PC-3 (cell line): ENCODE measurements at regions not wholly inside any gene's neighbourhood (a gene's known extent, or its start where the extent isn't known, plus 50 kb on each side); places are given as distances from the start of the nearest gene placed in this dataset.
"Not testable (repeated sequence)": the region's sequence is repeated elsewhere in the genome, so short reads cannot be mapped to it uniquely, and the experiment has no call there.

Source experiments
- ATAC-seq: fragments of 200-7000 bp; cut with Tn5 transposase; 2 replicates; pipeline ENCODE4 v1.9.1; 2020; ENCODE audit warnings: mild to moderate bottlenecking, moderate library complexity
- BruUV-seq: library from RNA; stranded (reverse); fragments of 400-500 nt; replicated peaks from 2 replicates; lab custom pipeline; 2021; lab: Mats Ljungman, UMichigan
- CTCF ChIA-PET: fragments of 300-600 bp; sonication (Branson Sonifier 250); formaldehyde crosslinking; loops from one replicate; lab custom pipeline; 2022; ENCODE audit warnings: antibody characterized with exemption; lab: Charles Lee
- POLR2A ChIA-PET: fragments of 300-600 bp; sonication (Branson Sonifier 250); formaldehyde crosslinking; loops from one replicate; lab custom pipeline; 2022; ENCODE audit warnings: antibody characterized with exemption; ENCODE audit not compliant: unreplicated experiment; lab: Charles Lee
- DNase-seq: peaks from one replicate; pipeline ENCODE4 v3.0.0-alpha.2; 2015
- H2AFZ ChIP-seq: fragments of 300-600 bp; sonication (generic); 2 replicates; pipeline ENCODE4 v1.6.0; 2016; ENCODE audit warnings: antibody characterized with exemption, low read length
- H3F3A ChIP-seq: fragments of 300-600 bp; sonication (generic); one replicate; pipeline ENCODE4 v1.6.0; 2017; ENCODE audit warnings: antibody characterized with exemption, low read length, control low read depth, mild to moderate bottlenecking; ENCODE audit not compliant: unreplicated experiment
- H3K27ac ChIP-seq: fragments of 300-600 bp; sonication (generic); 2 replicates; pipeline ENCODE4 v1.5.1; 2016; ENCODE audit warnings: mild to moderate bottlenecking, low read length
- H3K27me3 ChIP-seq: fragments of 300-600 bp; sonication (generic); 2 replicates; pipeline ENCODE4 v1.6.1; 2016; ENCODE audit warnings: low read length, mixed read lengths
- H3K36me3 ChIP-seq: fragments of 300-600 bp; sonication (generic); 2 replicates; pipeline ENCODE4 v1.6.1; 2016; ENCODE audit warnings: low read depth, mixed run types, low read length, mixed read lengths
- H3K4me1 ChIP-seq: fragments of 300-600 bp; sonication (generic); 2 replicates; pipeline ENCODE4 v1.5.1; 2016; ENCODE audit warnings: low read length; ENCODE audit not compliant: insufficient read depth
- H3K4me2 ChIP-seq: fragments of 300-600 bp; sonication (generic); 2 replicates; pipeline ENCODE4 v1.6.0; 2016; ENCODE audit warnings: low read length
- H3K4me3 ChIP-seq: fragments of 300-600 bp; sonication (generic); 2 replicates; pipeline ENCODE4 v1.5.1; 2016; ENCODE audit warnings: mild to moderate bottlenecking, low read length, mixed read lengths
- H3K79me2 ChIP-seq: fragments of 300-600 bp; sonication (generic); 2 replicates; pipeline ENCODE4 v1.6.1; 2017; ENCODE audit warnings: low read length, mixed read lengths
- H3K9ac ChIP-seq: fragments of 300-600 bp; sonication (generic); 2 replicates; pipeline ENCODE4 v1.6.0; 2016; ENCODE audit warnings: mild to moderate bottlenecking, low read length
- H3K9me2 ChIP-seq: fragments of 300-600 bp; sonication (generic); replicated peaks from 2 replicates; pipeline ENCODE4 v1.6.1; 2016; ENCODE audit warnings: mixed run types, low read length, mixed read lengths
- H3K9me3 ChIP-seq: fragments of 300-600 bp; sonication (generic); 2 replicates; pipeline ENCODE4 v1.6.1; 2016; ENCODE audit warnings: low read length, mixed read lengths
- H4K20me1 ChIP-seq: fragments of 300-600 bp; sonication (generic); 2 replicates; pipeline ENCODE4 v1.6.1; 2016; ENCODE audit warnings: low read length, mixed read lengths
- CTCF ChIP-seq: fragments of 300-600 bp; sonication (generic); conservative IDR thresholded peaks from 2 replicates; pipeline ENCODE4 v1.5.1; 2017; ENCODE audit warnings: antibody characterized with exemption, low read depth, mild to moderate bottlenecking, low read length
- EZH2 ChIP-seq: fragments of 300-600 bp; sonication (generic); IDR thresholded peaks from one replicate; pipeline ENCODE4 v1.6.1; 2017; ENCODE audit warnings: antibody characterized with exemption, mild to moderate bottlenecking, low read length; ENCODE audit not compliant: unreplicated experiment
- EZH2phosphoT487 ChIP-seq: fragments of 300-600 bp; sonication (generic); IDR thresholded peaks from 2 replicates; pipeline ENCODE4 v1.6.1; 2018; ENCODE audit warnings: mild to moderate bottlenecking, antibody characterized with exemption, low read length, borderline replicate concordance
- intact Hi-C: fragments of 100-400 bp; cut with micrococcal nuclease; formaldehyde crosslinking; loops from 2 replicates; pipeline ENCODE4 v1.9.0; 2023

GRCh38 chr3:68664276-68664675 is 268.1 kb downstream of the TAFA4 start:
- no peaks in the 10 kb centered on the region for H3K9me2 ChIP-seq
- DNase-seq (no peak), ATAC-seq (no peak)
- no peak overlapping the region for H2AFZ ChIP-seq
- H3K9ac ChIP-seq = no peak overlapping the region
- no peak overlapping the region for H3K27ac ChIP-seq
- no peaks in the 10 kb centered on the region for H4K20me1 ChIP-seq
- H3K27me3 ChIP-seq = no peaks in the 10 kb centered on the region
- H3K4me1 ChIP-seq = no peaks in the 10 kb centered on the region
- H3K9me3 ChIP-seq = no peaks in the 10 kb centered on the region
- no peaks in the 10 kb centered on the region for H3K79me2 ChIP-seq
- CTCF ChIA-PET = no interaction called here
- POLR2A ChIA-PET = no interaction called here
- TF ChIP-seq CTCF (no peak), EZH2 (no peak), EZH2phosphoT487 (no peak)
- no peaks in the 10 kb centered on the region for H3F3A ChIP-seq
- H3K4me3 ChIP-seq = no peak overlapping the region
- H3K36me3 ChIP-seq = no peaks in the 10 kb centered on the region
- intact Hi-C loops = no loop called here
- no peak overlapping the region for H3K4me2 ChIP-seq
- no TSS peak for BruUV-seq

- ChIA-PET POLR2A (no interaction called here), CTCF (no interaction called here)
- Histone ChIP-seq H3K4me3 (no peak overlapping the region), H3K9me2 (no peaks in the 10 kb centered on the region), H3F3A (no peaks in the 10 kb centered on the region), H3K4me1 (no peaks in the 10 kb centered on the region), H3K79me2 (no peaks in the 10 kb centered on the region), H3K9ac (no peak overlapping the region), H3K36me3 (no peaks in the 10 kb centered on the region), H2AFZ (no peak overlapping the region), H3K27me3 (no peaks in the 10 kb centered on the region), H3K27ac (no peak overlapping the region), H3K4me2 (no peak overlapping the region), H4K20me1 (no peaks in the 10 kb centered on the region), H3K9me3 (no peaks in the 10 kb centered on the region)
- intact Hi-C loops = no loop called here
- DNase-seq (no peak), ATAC-seq (no peak)
- TF ChIP-seq CTCF (no peak), EZH2phosphoT487 (no peak), EZH2 (no peak)
- BruUV-seq = no TSS peak
Observed at GRCh38 chr3:68662176-68662575, 270.2 kb downstream of the TAFA4 start.

GRCh38 chr3:68650657-68651056 is 281.7 kb downstream of the TAFA4 start:
- ATAC-seq, H3K36me3 ChIP-seq, H4K20me1 ChIP-seq, H3K4me3 ChIP-seq, CTCF ChIA-PET, H3F3A ChIP-seq, H3K79me2 ChIP-seq, H3K4me2 ChIP-seq, H2AFZ ChIP-seq, intact Hi-C loops, H3K27me3 ChIP-seq, H3K27ac ChIP-seq, H3K9ac ChIP-seq, H3K4me1 ChIP-seq, BruUV-seq, POLR2A ChIA-PET, H3K9me3 ChIP-seq, DNase-seq, H3K9me2 ChIP-seq: not testable (repeated sequence)
